NCI-H510A (cell line): ENCODE measurements at regions not wholly inside any gene's neighbourhood (a gene's known extent, or its start where the extent isn't known, plus 50 kb on each side); places are given as distances from the start of the nearest gene placed in this dataset.

ENCODE experiments used
- DNase-seq: peaks from one replicate; lab custom pipeline; 2025; lab: John Stamatoyannopoulos, UW

GRCh38 chr2:18379870-18380269 lies 180.6 kb downstream of the RDH14 start:
- DNase-seq = no peak

GRCh38 chr2:18378020-18378653 lies 182.3 kb downstream of the RDH14 start:
- no peak for DNase-seq

GRCh38 chr2:18376936-18377335 lies 183.5 kb downstream of the RDH14 start:
- no peak for DNase-seq

- no peak for DNase-seq
Measured at GRCh38 chr2:18373664-18374063, 186.8 kb downstream of the RDH14 start.

- no peak for DNase-seq
Measured at GRCh38 chr2:18373081-18373480, 187.4 kb downstream of the RDH14 start.

- no peak for DNase-seq
Measured at GRCh38 chr2:18372641-18373040, 187.8 kb downstream of the RDH14 start.

- DNase-seq = no peak
Measured at GRCh38 chr2:18369760-18370159, 190.7 kb downstream of the RDH14 start.

GRCh38 chr2:18368008-18368407 lies 192.4 kb downstream of the RDH14 start:
- DNase-seq = no peak

GRCh38 chr2:18365342-18365741 lies 195.1 kb downstream of the RDH14 start:
- DNase-seq = no peak

- no peak for DNase-seq
Measured at GRCh38 chr2:18363348-18363747, 197.1 kb downstream of the RDH14 start.

GRCh38 chr2:18362696-18363095 lies 197.8 kb downstream of the RDH14 start:
- DNase-seq = no peak

- DNase-seq = no peak
Measured at GRCh38 chr2:18357537-18357936, 202.9 kb downstream of the RDH14 start.

- DNase-seq = no peak
Measured at GRCh38 chr2:18356676-18357075, 203.8 kb downstream of the RDH14 start.

- no peak for DNase-seq
Measured at GRCh38 chr2:18349421-18349820, 211.0 kb downstream of the RDH14 start.

- no peak for DNase-seq
Measured at GRCh38 chr2:18346874-18347273, 213.6 kb downstream of the RDH14 start.

- DNase-seq = no peak
Measured at GRCh38 chr2:18346344-18346743, 214.1 kb downstream of the RDH14 start.

GRCh38 chr2:18345848-18346247 lies 214.6 kb downstream of the RDH14 start:
- peak; percentile 70 for DNase-seq

- no peak for DNase-seq
Measured at GRCh38 chr2:18342901-18343300, 217.6 kb downstream of the RDH14 start.

GRCh38 chr2:18339326-18339725 lies 221.1 kb downstream of the RDH14 start:
- no peak for DNase-seq

- DNase-seq = no peak
Measured at GRCh38 chr2:18336975-18337374, 223.5 kb downstream of the RDH14 start.

GRCh38 chr2:18332477-18332876 lies 228.0 kb downstream of the RDH14 start:
- no peak for DNase-seq

GRCh38 chr2:18325118-18325517 lies 235.3 kb downstream of the RDH14 start:
- peak; percentile 12 for DNase-seq

GRCh38 chr2:18319987-18320386 lies 240.5 kb downstream of the RDH14 start:
- DNase-seq = no peak

GRCh38 chr2:18317017-18317416 lies 243.4 kb downstream of the RDH14 start:
- DNase-seq = no peak

GRCh38 chr2:18312818-18313217 lies 247.6 kb downstream of the RDH14 start:
- DNase-seq = no peak
